Mucosa of rectum (tissue), 2 donors: ENCODE measurements at regions not wholly inside any gene's neighbourhood (a gene's known extent, or its start where the extent isn't known, plus 50 kb on each side); places are given as distances from the start of the nearest gene placed in this dataset.

Experiments used
- H3K27ac ChIP-seq, 2 donors: one replicate each; pipeline ENCODE4 v1.7.0; 2013; ENCODE audit warnings: inconsistent platforms in 2 of 2, low read depth in 2 of 2, low read length in 2 of 2
- H3K27me3 ChIP-seq, 2 donors: one replicate each; pipeline ENCODE4 v1.7.0; 2013; ENCODE audit warnings: low read length in 2 of 2; ENCODE audit not compliant: control insufficient read depth in 2 of 2, insufficient read depth in 2 of 2
- H3K36me3 ChIP-seq, 2 donors: one replicate each; pipeline ENCODE4 v1.7.0; 2013; ENCODE audit warnings: low read length in 2 of 2; ENCODE audit not compliant: control insufficient read depth in 2 of 2, insufficient read depth in 2 of 2
- H3K4me1 ChIP-seq, 2 donors: one replicate each; pipeline ENCODE4 v1.7.0; 2013; ENCODE audit warnings: low read length in 2 of 2, mild to moderate bottlenecking in 1 of 2; ENCODE audit not compliant: control insufficient read depth in 2 of 2, insufficient read depth in 2 of 2
- H3K4me3 ChIP-seq, 2 donors: one replicate each; pipeline ENCODE4 v1.7.0; 2013; ENCODE audit warnings: low read length in 2 of 2
- H3K9ac ChIP-seq, 2 donors: one replicate each; pipeline ENCODE4 v1.7.0; 2013; ENCODE audit warnings: low read length in 2 of 2, low read depth in 1 of 2, mild to moderate bottlenecking in 1 of 2
- H3K9me3 ChIP-seq, 2 donors: one replicate each; pipeline ENCODE4 v1.7.0; 2013; ENCODE audit warnings: low read length in 2 of 2; ENCODE audit not compliant: control insufficient read depth in 2 of 2
- donor health status: healthy.
- donor health status: Normal muscosa, but diverticular disease.

GRCh38 chr2:128639120-128639477 lies 320.4 kb upstream of the HS6ST1 start:
- Histone ChIP-seq H3K9ac (no peak overlapping the region), H3K36me3 (no peaks in the 10 kb centered on the region), H3K27ac (no peak overlapping the region), H3K27me3 (no peaks in the 10 kb centered on the region), H3K4me1 (no peaks in the 10 kb centered on the region), H3K9me3 (no peaks in the 10 kb centered on the region), H3K4me3 (no peak overlapping the region)

DNA sequence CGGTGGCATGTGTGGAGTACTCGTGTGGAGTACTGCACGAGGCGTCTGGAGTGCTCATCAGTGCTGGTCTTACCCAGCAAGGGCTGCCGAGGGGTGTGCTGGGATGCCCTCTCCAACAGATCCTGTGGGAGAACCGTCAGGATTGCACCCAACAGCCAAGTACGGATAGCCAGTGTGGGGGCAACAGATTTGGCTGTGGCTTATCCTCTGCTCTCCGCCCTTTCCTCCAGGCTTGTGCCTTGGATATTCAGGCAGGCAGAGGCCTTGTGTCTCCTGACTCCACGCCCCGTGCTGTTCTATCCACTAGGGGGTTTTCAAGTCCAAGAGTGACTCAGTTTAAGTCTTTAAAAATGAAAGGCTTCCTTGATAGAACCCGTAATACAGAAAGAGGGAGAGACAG lies 321.0 kb upstream of the HS6ST1 start:
- Histone ChIP-seq H3K36me3 (no peaks in the 10 kb centered on the region), H3K9me3 (no peaks in the 10 kb centered on the region), H3K27me3 (no peaks in the 10 kb centered on the region), H3K4me3 (no peak overlapping the region), H3K27ac (no peak overlapping the region), H3K4me1 (no peaks in the 10 kb centered on the region), H3K9ac (no peak overlapping the region)

- H3K9ac ChIP-seq, result no peak overlapping the region
- H3K36me3 ChIP-seq, result no peaks in the 10 kb centered on the region
- H3K27me3 ChIP-seq, result no peaks in the 10 kb centered on the region
- H3K27ac ChIP-seq, result no peak overlapping the region
- H3K9me3 ChIP-seq, result no peaks in the 10 kb centered on the region
- H3K4me3 ChIP-seq, result no peak overlapping the region
- H3K4me1 ChIP-seq, result no peaks in the 10 kb centered on the region
Observed at GRCh38 chr2:128640166-128640844, 321.6 kb upstream of the HS6ST1 start.

- Histone ChIP-seq H3K27me3 (no peaks in the 10 kb centered on the region), H3K27ac (no peak overlapping the region), H3K36me3 (no peaks in the 10 kb centered on the region), H3K4me3 (no peak overlapping the region), H3K4me1 (no peaks in the 10 kb centered on the region), H3K9ac (no peak overlapping the region), H3K9me3 (no peaks in the 10 kb centered on the region)
Observed at GRCh38 chr2:128640845-128641360, 322.2 kb upstream of the HS6ST1 start.

DNA sequence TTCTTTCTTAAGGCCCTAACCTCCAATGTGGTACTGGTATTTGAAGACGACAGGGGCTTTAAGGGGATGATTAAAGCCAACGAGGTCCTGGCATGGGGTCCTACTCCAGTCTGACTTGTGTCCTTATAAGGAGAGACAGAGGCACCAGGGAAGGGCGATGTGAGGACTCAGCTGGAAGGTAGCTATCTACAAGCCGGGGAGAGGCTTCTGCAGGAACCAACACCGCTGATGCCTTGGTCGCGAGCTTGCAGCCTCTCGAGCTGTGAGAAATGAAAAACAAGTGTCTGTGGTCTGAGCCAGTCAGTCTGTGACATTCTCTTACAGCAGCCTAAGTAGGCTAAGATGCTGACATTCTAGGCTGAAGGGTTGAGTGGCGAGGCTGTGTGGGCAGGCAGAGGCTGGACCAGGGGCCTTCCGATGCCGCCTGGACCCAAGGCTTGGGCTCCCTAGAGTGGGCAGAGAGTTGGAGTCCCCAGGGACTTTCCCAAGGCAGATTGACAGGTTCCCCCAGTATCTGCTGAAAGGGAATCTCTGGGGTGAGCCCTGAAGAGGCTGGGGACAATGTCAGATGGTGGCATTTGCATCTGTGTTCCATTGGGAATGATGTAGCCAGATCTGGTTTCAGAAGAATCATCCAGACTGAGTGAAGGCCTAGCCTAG lies 322.9 kb upstream of the HS6ST1 start:
- Histone ChIP-seq H3K27ac (no peak overlapping the region), H3K4me3 (no peak overlapping the region), H3K36me3 (no peaks in the 10 kb centered on the region), H3K27me3 (no peaks in the 10 kb centered on the region), H3K9ac (no peak overlapping the region), H3K9me3 (no peaks in the 10 kb centered on the region), H3K4me1 (no peaks in the 10 kb centered on the region)

DNA sequence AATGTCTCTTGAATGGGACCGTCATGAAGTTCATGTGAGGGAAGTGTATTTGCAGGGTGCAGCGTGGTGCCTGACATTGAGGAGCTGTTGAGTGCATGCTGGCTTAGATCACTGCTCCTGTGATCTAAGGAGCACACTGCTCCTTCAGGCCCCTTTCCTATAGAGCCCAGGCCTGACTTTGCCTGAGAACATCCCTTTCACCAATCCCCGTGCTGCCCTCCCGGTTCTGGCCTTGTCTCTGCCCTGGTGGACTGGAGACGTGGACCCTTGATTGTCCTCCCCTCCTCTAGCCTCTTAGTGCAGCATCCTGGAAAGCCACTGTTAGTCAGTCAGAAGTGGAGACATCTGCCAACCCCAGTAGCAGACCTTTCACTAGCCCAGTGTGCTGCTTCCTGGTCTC lies 323.6 kb upstream of the HS6ST1 start:
- H3K4me1 ChIP-seq, result no peaks in the 10 kb centered on the region
- H3K4me3 ChIP-seq, result no peak overlapping the region
- H3K27me3 ChIP-seq, result no peaks in the 10 kb centered on the region
- H3K27ac ChIP-seq, result no peak overlapping the region
- H3K36me3 ChIP-seq, result no peaks in the 10 kb centered on the region
- no peak overlapping the region for H3K9ac ChIP-seq
- no peaks in the 10 kb centered on the region for H3K9me3 ChIP-seq

GRCh38 chr2:128642821-128643220 lies 324.2 kb upstream of the HS6ST1 start:
- no peaks in the 10 kb centered on the region for H3K36me3 ChIP-seq
- no peak overlapping the region for H3K27ac ChIP-seq
- no peaks in the 10 kb centered on the region for H3K9me3 ChIP-seq
- no peak overlapping the region for H3K9ac ChIP-seq
- no peaks in the 10 kb centered on the region for H3K4me1 ChIP-seq
- H3K4me3 ChIP-seq, result no peak overlapping the region
- no peaks in the 10 kb centered on the region for H3K27me3 ChIP-seq

DNA sequence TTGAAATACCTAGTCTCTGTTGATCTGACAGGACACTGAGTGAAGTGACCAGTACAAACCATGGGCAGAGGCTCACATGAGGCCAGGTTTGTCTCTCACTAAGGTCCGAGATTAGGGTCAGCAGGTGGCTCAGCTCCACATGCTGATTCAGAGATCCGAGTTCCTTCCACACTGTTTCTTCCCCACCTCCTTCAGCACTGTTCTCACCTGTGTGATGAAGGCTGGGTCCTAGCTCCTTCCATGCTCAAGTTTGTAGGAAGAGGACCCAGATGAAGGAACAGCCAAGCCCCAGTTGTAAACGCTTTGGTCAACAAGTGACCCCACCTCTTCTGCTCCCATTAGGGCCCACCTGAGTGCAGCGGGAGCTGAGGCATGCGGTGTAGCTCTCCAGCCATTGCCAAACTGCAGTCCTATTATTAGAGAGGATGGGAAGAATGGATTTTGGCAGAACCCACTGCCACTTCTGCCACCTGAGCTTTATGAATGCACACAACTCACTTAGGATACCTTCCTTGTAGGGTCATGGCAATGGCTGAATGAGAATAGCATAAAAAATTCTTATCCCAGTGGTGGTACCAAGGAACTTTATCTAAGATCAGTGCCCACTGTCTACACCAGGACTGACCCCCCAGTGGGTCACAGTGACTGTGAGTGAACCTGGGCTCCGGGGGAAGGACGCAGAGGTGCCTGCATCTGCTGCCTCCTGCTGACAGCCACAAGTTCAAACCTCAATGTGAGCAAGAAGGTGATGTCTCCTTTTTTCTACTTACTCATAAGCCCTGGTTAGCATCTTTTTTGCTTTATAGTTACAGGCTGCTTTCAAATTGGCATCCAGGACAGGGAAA lies 324.8 kb upstream of the HS6ST1 start:
- Histone ChIP-seq H3K4me3 (no peak overlapping the region), H3K27me3 (no peaks in the 10 kb centered on the region), H3K9ac (no peak overlapping the region), H3K36me3 (no peaks in the 10 kb centered on the region), H3K9me3 (no peaks in the 10 kb centered on the region), H3K4me1 (no peaks in the 10 kb centered on the region), H3K27ac (no peak overlapping the region)

GRCh38 chr2:128644156-128644555 lies 325.5 kb upstream of the HS6ST1 start:
- Histone ChIP-seq H3K27me3 (no peaks in the 10 kb centered on the region), H3K9ac (no peak overlapping the region), H3K36me3 (no peaks in the 10 kb centered on the region), H3K27ac (no peak overlapping the region), H3K4me3 (no peak overlapping the region), H3K9me3 (no peaks in the 10 kb centered on the region), H3K4me1 (no peaks in the 10 kb centered on the region)

DNA sequence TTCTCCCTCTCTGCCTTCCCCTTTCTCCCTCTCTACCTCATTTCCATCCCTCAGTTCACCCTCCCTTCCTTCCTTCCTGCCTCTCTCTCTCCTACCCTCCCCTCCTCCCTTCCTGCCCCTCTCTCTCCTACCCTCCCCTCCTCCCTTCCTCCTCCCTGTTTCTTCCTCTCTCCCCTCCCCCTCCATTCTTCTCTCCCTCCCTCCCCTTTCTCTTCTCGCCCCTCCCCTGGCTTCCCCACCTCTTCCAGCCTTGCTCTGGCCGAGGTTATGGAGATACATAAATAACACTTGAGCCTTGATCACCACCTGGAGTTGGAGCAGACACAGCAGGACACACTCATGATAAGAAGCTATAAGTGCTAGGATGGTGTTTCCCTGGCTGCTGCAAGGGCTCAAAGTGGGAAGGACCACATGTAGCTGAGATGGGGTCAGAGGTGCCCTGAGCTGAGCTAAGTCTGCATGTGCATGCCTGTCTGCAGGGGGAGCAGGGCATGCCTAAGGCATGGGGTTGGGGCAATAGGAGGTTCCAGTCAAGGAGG lies 326.1 kb upstream of the HS6ST1 start:
- H3K9ac ChIP-seq, result no peak overlapping the region
- no peaks in the 10 kb centered on the region for H3K4me1 ChIP-seq
- H3K27me3 ChIP-seq, result no peaks in the 10 kb centered on the region
- no peak overlapping the region for H3K4me3 ChIP-seq
- H3K9me3 ChIP-seq, result no peaks in the 10 kb centered on the region
- no peaks in the 10 kb centered on the region for H3K36me3 ChIP-seq
- no peak overlapping the region for H3K27ac ChIP-seq
